Neural cell (in vitro differentiated cells): ENCODE measurements at regions not wholly inside any gene's neighbourhood (a gene's known extent, or its start where the extent isn't known, plus 50 kb on each side); places are given as distances from the start of the nearest gene placed in this dataset.

Experiments
- H2AFZ ChIP-seq: fragments of 200-600, 300-800 bp; sonication (generic), shearing (Covaris generic); 2 replicates; pipeline ENCODE4 v1.6.0; 2014; ENCODE audit warnings: low read depth, mild to moderate bottlenecking, antibody characterized with exemption, low read length, moderate library complexity
- H3F3A ChIP-seq: fragments of 200-600 bp; shearing (Covaris generic); 2 replicates; pipeline ENCODE4 v1.6.1; 2016; ENCODE audit warnings: mild to moderate bottlenecking, moderate library complexity, mixed read lengths, antibody characterized with exemption, low read length; ENCODE audit not compliant: insufficient read depth, poor library complexity, severe bottlenecking
- H3K27ac ChIP-seq: fragments of 200-600, 300-800 bp; sonication (generic), shearing (Covaris generic); 2 replicates; pipeline ENCODE4 v1.5.1; 2014; ENCODE audit warnings: mild to moderate bottlenecking, low read length, moderate library complexity
- H3K27me3 ChIP-seq: fragments of 300-800, 200-600 bp; sonication (generic), shearing (Covaris generic); 2 replicates; pipeline ENCODE4 v1.6.0; 2014; ENCODE audit warnings: mild to moderate bottlenecking, low read depth, low read length, moderate library complexity; ENCODE audit not compliant: insufficient read depth
- H3K36me3 ChIP-seq: fragments of 300-800, 200-600 bp; sonication (generic), shearing (Covaris generic); 2 replicates; pipeline ENCODE4 v1.5.1; 2014; ENCODE audit warnings: mild to moderate bottlenecking, antibody characterized with exemption, low read length, moderate library complexity; ENCODE audit not compliant: insufficient read depth
- H3K4me2 ChIP-seq: fragments of 300-800, 200-600 bp; sonication (generic), shearing (Covaris generic); 2 replicates; pipeline ENCODE4 v1.6.0; 2014; ENCODE audit warnings: mild to moderate bottlenecking, low read length
- H3K4me3 ChIP-seq: fragments of 300-800, 200-600 bp; sonication (generic), shearing (Covaris generic); 2 replicates; pipeline ENCODE4 v1.5.1; 2014; ENCODE audit warnings: mild to moderate bottlenecking, low read length, moderate library complexity
- H3K79me2 ChIP-seq: fragments of 200-600 bp; shearing (Covaris generic); replicated peaks from 2 replicates; pipeline ENCODE4 v1.6.0; 2014; ENCODE audit warnings: mild to moderate bottlenecking, low read length, moderate library complexity; ENCODE audit not compliant: insufficient read depth
- H3K9ac ChIP-seq: fragments of 300-800, 200-600 bp; sonication (generic), shearing (Covaris generic); 2 replicates; pipeline ENCODE4 v1.6.1; 2016; ENCODE audit warnings: mild to moderate bottlenecking, low read length, mixed read lengths
- H3K9me2 ChIP-seq: fragments of 200-600 bp; shearing (Covaris generic); 2 replicates; pipeline ENCODE4 v1.6.1; 2016; ENCODE audit warnings: mild to moderate bottlenecking, low read length, mixed read lengths; ENCODE audit not compliant: insufficient read depth
- H3K9me3 ChIP-seq: fragments of 200-600, 300-800 bp; sonication (generic), shearing (Covaris generic); 2 replicates; pipeline ENCODE4 v1.6.1; 2016; ENCODE audit warnings: mild to moderate bottlenecking, mixed run types, low read length, moderate library complexity, mixed read lengths
- H4K20me1 ChIP-seq: fragments of 200-600 bp; shearing (Covaris generic); 2 replicates; pipeline ENCODE4 v1.6.1; 2016; ENCODE audit warnings: mild to moderate bottlenecking, mixed run types; ENCODE audit not compliant: insufficient read depth
- EP300 ChIP-seq: fragments of 450-650 bp; conservative IDR thresholded peaks from 2 replicates; pipeline ENCODE4 v1.6.1; 2014; ENCODE audit warnings: antibody characterized with exemption, mild to moderate bottlenecking, moderate library complexity; ENCODE audit not compliant: poor library complexity, severe bottlenecking
- EZH2 ChIP-seq: fragments of 200-600, 300-800 bp; shearing (Covaris generic), sonication (generic); IDR thresholded peaks from 2 replicates; pipeline ENCODE4 v1.6.1; 2014; ENCODE audit warnings: antibody characterized with exemption, low read length, borderline replicate concordance, mild to moderate bottlenecking; ENCODE audit not compliant: insufficient read depth, poor library complexity, severe bottlenecking
- MXI1 ChIP-seq: fragments of 450-650 bp; conservative IDR thresholded peaks from 2 replicates; pipeline ENCODE4 v1.6.1; 2014; ENCODE audit warnings: antibody characterized with exemption, mild to moderate bottlenecking; ENCODE audit not compliant: poor library complexity, severe bottlenecking
- TAF1 ChIP-seq: IDR thresholded peaks from 2 replicates; pipeline ENCODE4 v1.6.1; 2012; ENCODE audit warnings: low read depth
- TF ChIP-seq, protein P1 (sequence below): fragments of 450-650 bp; IDR thresholded peaks from 2 replicates; pipeline ENCODE4 v1.5.1; 2014; ENCODE audit warnings: antibody characterized with exemption, mild to moderate bottlenecking, moderate library complexity; ENCODE audit not compliant: poor library complexity, severe bottlenecking
- TF ChIP-seq, protein P2 (sequence below): IDR thresholded peaks from 2 replicates; pipeline ENCODE4 v1.6.1; 2012; ENCODE audit warnings: borderline replicate concordance

DNA sequence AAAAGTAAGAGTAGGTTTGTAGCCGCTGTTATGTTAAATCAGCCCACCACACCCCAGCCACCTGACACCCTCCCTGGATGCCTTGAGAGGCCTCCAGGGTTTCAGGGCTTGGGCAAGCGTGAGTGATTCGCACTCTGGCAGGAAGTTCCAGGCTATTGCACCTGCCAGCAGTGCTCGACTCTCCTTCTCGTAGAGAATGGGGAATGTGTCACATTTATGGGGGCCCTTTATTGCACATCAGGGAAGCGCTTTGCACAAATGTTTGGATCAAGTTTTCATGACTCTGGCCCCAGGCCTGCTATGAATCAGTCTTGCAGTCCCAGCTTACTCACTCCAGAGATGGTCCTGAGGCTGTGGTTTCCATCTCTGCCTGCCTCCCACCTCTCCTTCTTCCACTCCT is 66.1 kb upstream of the ADRA1B start:
- Histone ChIP-seq H2AFZ (no peak overlapping the region), H3K27me3 (no peaks in the 10 kb centered on the region), H3K79me2 (no peaks in the 10 kb centered on the region), H3K4me3 (no peak overlapping the region), H3K9ac (no peak overlapping the region), H3K9me2 (no peaks in the 10 kb centered on the region), H3K36me3 (no peaks in the 10 kb centered on the region), H3K9me3 (no peaks in the 10 kb centered on the region), H4K20me1 (no peaks in the 10 kb centered on the region), H3K27ac (no peak overlapping the region), H3K4me2 (no peak overlapping the region), H3F3A (no peaks in the 10 kb centered on the region)
- TF ChIP-seq, protein P1, sequence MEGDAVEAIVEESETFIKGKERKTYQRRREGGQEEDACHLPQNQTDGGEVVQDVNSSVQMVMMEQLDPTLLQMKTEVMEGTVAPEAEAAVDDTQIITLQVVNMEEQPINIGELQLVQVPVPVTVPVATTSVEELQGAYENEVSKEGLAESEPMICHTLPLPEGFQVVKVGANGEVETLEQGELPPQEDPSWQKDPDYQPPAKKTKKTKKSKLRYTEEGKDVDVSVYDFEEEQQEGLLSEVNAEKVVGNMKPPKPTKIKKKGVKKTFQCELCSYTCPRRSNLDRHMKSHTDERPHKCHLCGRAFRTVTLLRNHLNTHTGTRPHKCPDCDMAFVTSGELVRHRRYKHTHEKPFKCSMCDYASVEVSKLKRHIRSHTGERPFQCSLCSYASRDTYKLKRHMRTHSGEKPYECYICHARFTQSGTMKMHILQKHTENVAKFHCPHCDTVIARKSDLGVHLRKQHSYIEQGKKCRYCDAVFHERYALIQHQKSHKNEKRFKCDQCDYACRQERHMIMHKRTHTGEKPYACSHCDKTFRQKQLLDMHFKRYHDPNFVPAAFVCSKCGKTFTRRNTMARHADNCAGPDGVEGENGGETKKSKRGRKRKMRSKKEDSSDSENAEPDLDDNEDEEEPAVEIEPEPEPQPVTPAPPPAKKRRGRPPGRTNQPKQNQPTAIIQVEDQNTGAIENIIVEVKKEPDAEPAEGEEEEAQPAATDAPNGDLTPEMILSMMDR, result no peak
- TF ChIP-seq, protein P2, sequence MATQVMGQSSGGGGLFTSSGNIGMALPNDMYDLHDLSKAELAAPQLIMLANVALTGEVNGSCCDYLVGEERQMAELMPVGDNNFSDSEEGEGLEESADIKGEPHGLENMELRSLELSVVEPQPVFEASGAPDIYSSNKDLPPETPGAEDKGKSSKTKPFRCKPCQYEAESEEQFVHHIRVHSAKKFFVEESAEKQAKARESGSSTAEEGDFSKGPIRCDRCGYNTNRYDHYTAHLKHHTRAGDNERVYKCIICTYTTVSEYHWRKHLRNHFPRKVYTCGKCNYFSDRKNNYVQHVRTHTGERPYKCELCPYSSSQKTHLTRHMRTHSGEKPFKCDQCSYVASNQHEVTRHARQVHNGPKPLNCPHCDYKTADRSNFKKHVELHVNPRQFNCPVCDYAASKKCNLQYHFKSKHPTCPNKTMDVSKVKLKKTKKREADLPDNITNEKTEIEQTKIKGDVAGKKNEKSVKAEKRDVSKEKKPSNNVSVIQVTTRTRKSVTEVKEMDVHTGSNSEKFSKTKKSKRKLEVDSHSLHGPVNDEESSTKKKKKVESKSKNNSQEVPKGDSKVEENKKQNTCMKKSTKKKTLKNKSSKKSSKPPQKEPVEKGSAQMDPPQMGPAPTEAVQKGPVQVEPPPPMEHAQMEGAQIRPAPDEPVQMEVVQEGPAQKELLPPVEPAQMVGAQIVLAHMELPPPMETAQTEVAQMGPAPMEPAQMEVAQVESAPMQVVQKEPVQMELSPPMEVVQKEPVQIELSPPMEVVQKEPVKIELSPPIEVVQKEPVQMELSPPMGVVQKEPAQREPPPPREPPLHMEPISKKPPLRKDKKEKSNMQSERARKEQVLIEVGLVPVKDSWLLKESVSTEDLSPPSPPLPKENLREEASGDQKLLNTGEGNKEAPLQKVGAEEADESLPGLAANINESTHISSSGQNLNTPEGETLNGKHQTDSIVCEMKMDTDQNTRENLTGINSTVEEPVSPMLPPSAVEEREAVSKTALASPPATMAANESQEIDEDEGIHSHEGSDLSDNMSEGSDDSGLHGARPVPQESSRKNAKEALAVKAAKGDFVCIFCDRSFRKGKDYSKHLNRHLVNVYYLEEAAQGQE, result no peak
- no peak for TF ChIP-seq EP300

DNA sequence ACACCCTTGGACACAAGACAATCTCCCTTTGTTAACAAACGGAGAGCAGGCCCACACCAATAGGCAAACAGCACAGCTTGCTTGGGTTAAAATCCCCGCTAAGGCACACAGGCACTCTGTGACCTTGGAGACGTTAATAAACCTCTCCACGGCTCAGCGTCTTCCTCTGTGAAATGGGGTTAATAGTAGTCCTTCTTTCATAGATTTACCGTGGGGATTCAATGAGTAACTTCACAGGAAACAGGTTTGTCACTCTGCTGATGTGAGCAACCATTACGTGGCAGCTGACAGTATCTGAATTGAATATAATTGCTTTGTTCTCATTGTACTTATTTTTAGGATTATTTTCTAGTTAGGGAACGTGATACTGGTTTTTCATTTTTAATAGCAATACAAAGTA is 65.2 kb upstream of the ADRA1B start:
- Histone ChIP-seq H2AFZ (no peak overlapping the region), H3K4me3 (no peak overlapping the region)
- TF ChIP-seq, protein P2, result no peak
- TF ChIP-seq EZH2 (no peak), TAF1 (no peak), MXI1 (no peak), EP300 (no peak)
- TF ChIP-seq, protein P1, result no peak

More for the DNA sequence above, 65.2 kb upstream of the ADRA1B start:
- Histone ChIP-seq H3K9ac (no peak overlapping the region), H3F3A (no peaks in the 10 kb centered on the region), H3K9me3 (no peaks in the 10 kb centered on the region), H3K36me3 (no peaks in the 10 kb centered on the region), H4K20me1 (no peaks in the 10 kb centered on the region), H3K79me2 (no peaks in the 10 kb centered on the region), H3K27ac (no peak overlapping the region), H3K9me2 (no peaks in the 10 kb centered on the region), H3K4me2 (no peak overlapping the region), H3K27me3 (no peaks in the 10 kb centered on the region)
